SK-N-SH treated with all-trans-retinoic acid at 6 μM for 48 hours (cell line): ENCODE measurements at regions not wholly inside any gene's neighbourhood (a gene's known extent, or its start where the extent isn't known, plus 50 kb on each side); places are given as distances from the start of the nearest gene placed in this dataset.

Experiments used
- BACH2 ChIP-seq: fragments of 250-450 bp; sonication (Bioruptor Pico); IDR thresholded peaks from 2 replicates; pipeline ENCODE4 v1.9.0; 2021; ENCODE audit warnings: mild to moderate bottlenecking, borderline replicate concordance
- ESRRG ChIP-seq: fragments of 250-450 bp; sonication (Bioruptor Pico); IDR thresholded peaks from 2 replicates; pipeline ENCODE4 v1.6.1; 2021; ENCODE audit warnings: mild to moderate bottlenecking
- GLIS3 ChIP-seq: fragments of 250-450 bp; sonication (Bioruptor Pico); IDR thresholded peaks from 2 replicates; pipeline ENCODE4 v1.5.0; 2020; ENCODE audit warnings: mild to moderate bottlenecking, moderate library complexity
- OSR1 ChIP-seq: fragments of 250-450 bp; sonication (Bioruptor Pico); IDR thresholded peaks from 2 replicates; pipeline ENCODE4 v1.8.0; 2022; ENCODE audit warnings: moderate library complexity, mild to moderate bottlenecking, inconsistent platforms
- SNAI2 ChIP-seq: fragments of 250-450 bp; sonication (Bioruptor Pico); IDR thresholded peaks from 2 replicates; pipeline ENCODE4 v1.5.0; 2020; ENCODE audit warnings: mild to moderate bottlenecking, moderate library complexity
- ZC3H10 ChIP-seq: fragments of 250-450 bp; sonication (Bioruptor Pico); IDR thresholded peaks from 2 replicates; pipeline ENCODE4 v1.5.1; 2021; ENCODE audit warnings: mild to moderate bottlenecking, moderate library complexity
- ZFP3 ChIP-seq: fragments of 250-450 bp; sonication (Bioruptor Pico); IDR thresholded peaks from 2 replicates; pipeline ENCODE4 v1.5.0; 2020; ENCODE audit warnings: mild to moderate bottlenecking, moderate library complexity
- ZFP30 ChIP-seq: fragments of 450-650 bp; formaldehyde crosslinking; IDR thresholded peaks from 2 replicates; pipeline ENCODE4 v1.5.0; 2022; ENCODE audit warnings: mild to moderate bottlenecking, moderate library complexity
- ZNF565 ChIP-seq: fragments of 450-650 bp; formaldehyde crosslinking; conservative IDR thresholded peaks from 2 replicates; pipeline ENCODE4 v1.5.0; 2020; ENCODE audit warnings: low read depth, mild to moderate bottlenecking, moderate library complexity
- ZNF8 ChIP-seq: fragments of 450-650 bp; formaldehyde crosslinking; IDR thresholded peaks from 2 replicates; pipeline ENCODE4 v1.5.0; 2020; ENCODE audit warnings: mild to moderate bottlenecking, moderate library complexity
- TF ChIP-seq, protein P1 (sequence below): fragments of 250-450 bp; sonication (Bioruptor Pico); IDR thresholded peaks from 2 replicates; pipeline ENCODE4 v1.8.0; 2020; ENCODE audit warnings: mild to moderate bottlenecking, moderate library complexity, borderline replicate concordance
- TF ChIP-seq, protein P2 (sequence below): fragments of 250-450 bp; sonication (Bioruptor Pico); IDR thresholded peaks from 2 replicates; pipeline ENCODE4 v1.5.1; 2020; ENCODE audit warnings: low read depth, mild to moderate bottlenecking, moderate library complexity
- TF ChIP-seq, protein P3 (sequence below): fragments of 250-450 bp; sonication (Bioruptor Pico); IDR thresholded peaks from 2 replicates; pipeline ENCODE4 v1.8.0; 2021; ENCODE audit warnings: low read depth, mild to moderate bottlenecking, moderate library complexity, borderline replicate concordance

DNA sequence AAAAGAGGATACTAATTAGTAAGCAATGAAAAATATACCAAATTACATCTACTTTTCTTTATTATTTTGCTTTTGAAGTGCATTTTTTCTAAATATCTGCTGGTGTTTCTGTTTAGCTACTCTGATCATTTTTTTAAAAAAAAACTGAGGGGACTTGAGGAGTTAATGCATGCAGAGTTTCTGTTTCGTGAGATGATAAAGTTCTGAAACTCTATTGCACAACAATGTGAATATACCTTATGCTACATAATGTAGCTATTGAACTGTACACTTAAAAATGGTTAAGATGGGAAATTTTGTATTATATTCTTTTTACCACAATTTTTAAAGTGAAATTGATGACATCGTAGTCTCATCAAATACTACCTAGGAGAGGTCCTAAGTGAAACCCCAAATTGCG lies 288.3 kb upstream of the NR4A3 start:
- TF ChIP-seq ZNF565 (CRISPR knock-in tag) (no peak), ZC3H10 (no peak), GLIS3 (CRISPR knock-in tag) (no peak), ZNF8 (CRISPR knock-in tag) (no peak), OSR1 (CRISPR knock-in tag) (no peak), BACH2 (CRISPR knock-in tag) (no peak), ZFP30 (CRISPR knock-in tag) (no peak), ZFP3 (CRISPR knock-in tag) (no peak), SNAI2 (CRISPR knock-in tag) (no peak), ESRRG (no peak)
- TF ChIP-seq, protein P1, sequence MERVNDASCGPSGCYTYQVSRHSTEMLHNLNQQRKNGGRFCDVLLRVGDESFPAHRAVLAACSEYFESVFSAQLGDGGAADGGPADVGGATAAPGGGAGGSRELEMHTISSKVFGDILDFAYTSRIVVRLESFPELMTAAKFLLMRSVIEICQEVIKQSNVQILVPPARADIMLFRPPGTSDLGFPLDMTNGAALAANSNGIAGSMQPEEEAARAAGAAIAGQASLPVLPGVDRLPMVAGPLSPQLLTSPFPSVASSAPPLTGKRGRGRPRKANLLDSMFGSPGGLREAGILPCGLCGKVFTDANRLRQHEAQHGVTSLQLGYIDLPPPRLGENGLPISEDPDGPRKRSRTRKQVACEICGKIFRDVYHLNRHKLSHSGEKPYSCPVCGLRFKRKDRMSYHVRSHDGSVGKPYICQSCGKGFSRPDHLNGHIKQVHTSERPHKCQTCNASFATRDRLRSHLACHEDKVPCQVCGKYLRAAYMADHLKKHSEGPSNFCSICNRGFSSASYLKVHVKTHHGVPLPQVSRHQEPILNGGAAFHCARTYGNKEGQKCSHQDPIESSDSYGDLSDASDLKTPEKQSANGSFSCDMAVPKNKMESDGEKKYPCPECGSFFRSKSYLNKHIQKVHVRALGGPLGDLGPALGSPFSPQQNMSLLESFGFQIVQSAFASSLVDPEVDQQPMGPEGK (CRISPR knock-in tag) = no peak
- TF ChIP-seq, protein P2, sequence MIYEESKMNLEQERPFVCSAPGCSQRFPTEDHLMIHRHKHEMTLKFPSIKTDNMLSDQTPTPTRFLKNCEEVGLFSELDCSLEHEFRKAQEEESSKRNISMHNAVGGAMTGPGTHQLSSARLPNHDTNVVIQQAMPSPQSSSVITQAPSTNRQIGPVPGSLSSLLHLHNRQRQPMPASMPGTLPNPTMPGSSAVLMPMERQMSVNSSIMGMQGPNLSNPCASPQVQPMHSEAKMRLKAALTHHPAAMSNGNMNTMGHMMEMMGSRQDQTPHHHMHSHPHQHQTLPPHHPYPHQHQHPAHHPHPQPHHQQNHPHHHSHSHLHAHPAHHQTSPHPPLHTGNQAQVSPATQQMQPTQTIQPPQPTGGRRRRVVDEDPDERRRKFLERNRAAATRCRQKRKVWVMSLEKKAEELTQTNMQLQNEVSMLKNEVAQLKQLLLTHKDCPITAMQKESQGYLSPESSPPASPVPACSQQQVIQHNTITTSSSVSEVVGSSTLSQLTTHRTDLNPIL (CRISPR knock-in tag) = no peak
- TF ChIP-seq, protein P3, sequence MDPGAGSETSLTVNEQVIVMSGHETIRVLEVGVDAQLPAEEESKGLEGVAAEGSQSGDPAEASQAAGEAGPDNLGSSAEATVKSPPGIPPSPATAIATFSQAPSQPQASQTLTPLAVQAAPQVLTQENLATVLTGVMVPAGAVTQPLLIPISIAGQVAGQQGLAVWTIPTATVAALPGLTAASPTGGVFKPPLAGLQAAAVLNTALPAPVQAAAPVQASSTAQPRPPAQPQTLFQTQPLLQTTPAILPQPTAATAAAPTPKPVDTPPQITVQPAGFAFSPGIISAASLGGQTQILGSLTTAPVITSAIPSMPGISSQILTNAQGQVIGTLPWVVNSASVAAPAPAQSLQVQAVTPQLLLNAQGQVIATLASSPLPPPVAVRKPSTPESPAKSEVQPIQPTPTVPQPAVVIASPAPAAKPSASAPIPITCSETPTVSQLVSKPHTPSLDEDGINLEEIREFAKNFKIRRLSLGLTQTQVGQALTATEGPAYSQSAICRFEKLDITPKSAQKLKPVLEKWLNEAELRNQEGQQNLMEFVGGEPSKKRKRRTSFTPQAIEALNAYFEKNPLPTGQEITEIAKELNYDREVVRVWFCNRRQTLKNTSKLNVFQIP (CRISPR knock-in tag) = no peak
